Adipocyte (in vitro differentiated cells): ENCODE measurements at regions not wholly inside any gene's neighbourhood (a gene's known extent, or its start where the extent isn't known, plus 50 kb on each side); places are given as distances from the start of the nearest gene placed in this dataset.

Source experiments
- DNase-seq: peaks from one replicate; pipeline ENCODE4 v3.0.0-alpha.2; 2015; ENCODE audit warnings: low read depth
- H3K27me3 ChIP-seq: replicated peaks from 2 replicates; pipeline ENCODE4 v1.7.0; 2013; ENCODE audit warnings: mild to moderate bottlenecking, low read length, moderate library complexity; ENCODE audit not compliant: control insufficient read depth, insufficient read depth
- H3K36me3 ChIP-seq: 2 replicates; pipeline ENCODE4 v1.7.0; 2013; ENCODE audit warnings: low read length, mild to moderate bottlenecking, moderate library complexity; ENCODE audit not compliant: control insufficient read depth, insufficient read depth, severe bottlenecking
- H3K4me1 ChIP-seq: 2 replicates; pipeline ENCODE4 v1.7.0; 2013; ENCODE audit warnings: mild to moderate bottlenecking, low read length, moderate library complexity; ENCODE audit not compliant: control insufficient read depth, insufficient read depth
- H3K4me3 ChIP-seq: 2 replicates; pipeline ENCODE4 v1.7.0; 2013; ENCODE audit warnings: mild to moderate bottlenecking, low read length, moderate library complexity
- H3K9ac ChIP-seq: 2 replicates; pipeline ENCODE4 v1.7.0; 2013; ENCODE audit warnings: mild to moderate bottlenecking, low read length, moderate library complexity
- H3K9me3 ChIP-seq: 2 replicates; pipeline ENCODE4 v1.7.0; 2013; ENCODE audit warnings: mild to moderate bottlenecking, low read length, moderate library complexity; ENCODE audit not compliant: control insufficient read depth

DNA sequence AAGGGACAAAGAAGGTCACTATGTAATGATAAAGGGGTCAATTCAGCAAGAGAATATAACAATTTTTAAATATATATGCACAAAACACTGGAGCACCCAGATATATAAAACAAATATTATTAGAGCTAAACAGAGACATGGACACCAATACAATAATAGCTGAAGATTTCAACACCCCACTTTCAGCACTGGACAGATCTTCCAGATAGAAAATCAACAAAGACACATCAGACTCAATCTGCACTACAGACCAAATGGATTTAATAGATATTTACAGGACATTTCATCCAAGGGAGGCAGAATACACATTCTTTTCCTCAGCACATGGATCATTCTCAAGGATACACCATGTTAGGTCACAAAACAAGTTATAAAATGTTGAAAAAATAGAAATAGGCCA, 111.4 kb downstream of the SOX3 start:
- no peaks in the 10 kb centered on the region for H3K36me3 ChIP-seq
- no peaks in the 10 kb centered on the region for H3K4me1 ChIP-seq
- H3K9ac ChIP-seq = no peak overlapping the region
- H3K27me3 ChIP-seq = peaks cover 3% of the 10 kb centered on the region
- no peak for DNase-seq
- H3K4me3 ChIP-seq = no peak overlapping the region
- peaks cover 6% of the 10 kb centered on the region for H3K9me3 ChIP-seq

DNA sequence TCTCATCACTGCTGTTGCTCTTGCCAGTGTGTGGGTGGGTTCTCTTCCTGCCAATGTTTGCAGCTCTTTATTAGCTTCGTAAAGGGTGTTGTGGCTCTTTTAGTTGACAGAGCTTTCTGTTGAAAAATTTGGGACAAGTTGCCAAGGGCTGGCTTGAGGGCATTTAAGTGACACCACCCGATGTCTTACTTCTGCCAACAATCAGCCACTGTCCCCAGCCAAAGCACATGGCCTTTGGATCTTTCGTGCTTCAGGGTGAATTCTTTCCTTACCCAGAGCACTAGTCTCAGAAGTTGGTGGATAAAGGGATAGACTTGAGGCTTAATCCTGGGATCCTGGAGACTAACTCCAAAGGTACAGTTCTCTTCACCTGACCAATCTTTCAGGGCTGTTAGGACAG, 113.6 kb downstream of the SOX3 start:
- no peak for DNase-seq
- Histone ChIP-seq H3K36me3 (no peaks in the 10 kb centered on the region), H3K4me3 (no peak overlapping the region), H3K9me3 (no peaks in the 10 kb centered on the region), H3K9ac (no peak overlapping the region), H3K4me1 (no peaks in the 10 kb centered on the region), H3K27me3 (peaks cover 8% of the 10 kb centered on the region)

DNA sequence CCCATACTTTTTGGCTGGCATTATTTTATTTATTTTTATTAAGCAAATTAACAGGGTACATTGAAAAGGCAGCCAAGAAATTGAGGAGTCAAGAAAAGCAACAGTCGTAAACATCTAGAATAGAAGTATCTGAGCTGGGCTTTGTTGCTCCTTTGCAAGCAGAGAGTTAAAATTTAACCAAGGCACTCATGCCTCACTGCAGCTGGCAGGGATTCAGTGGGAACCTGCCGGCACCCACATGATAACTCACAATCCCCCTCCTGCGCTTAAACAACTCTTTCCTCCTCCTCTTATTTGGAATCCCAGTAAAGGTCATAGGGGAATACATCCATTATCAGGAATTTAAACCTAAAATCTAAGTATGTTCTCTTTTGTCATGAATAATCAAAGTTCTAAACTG, 115.5 kb downstream of the SOX3 start:
- peaks cover 8% of the 10 kb centered on the region for H3K27me3 ChIP-seq
- H3K4me3 ChIP-seq = no peak overlapping the region
- no peaks in the 10 kb centered on the region for H3K4me1 ChIP-seq
- H3K9me3 ChIP-seq = no peaks in the 10 kb centered on the region
- no peak for DNase-seq
- no peak overlapping the region for H3K9ac ChIP-seq
- no peaks in the 10 kb centered on the region for H3K36me3 ChIP-seq

DNA sequence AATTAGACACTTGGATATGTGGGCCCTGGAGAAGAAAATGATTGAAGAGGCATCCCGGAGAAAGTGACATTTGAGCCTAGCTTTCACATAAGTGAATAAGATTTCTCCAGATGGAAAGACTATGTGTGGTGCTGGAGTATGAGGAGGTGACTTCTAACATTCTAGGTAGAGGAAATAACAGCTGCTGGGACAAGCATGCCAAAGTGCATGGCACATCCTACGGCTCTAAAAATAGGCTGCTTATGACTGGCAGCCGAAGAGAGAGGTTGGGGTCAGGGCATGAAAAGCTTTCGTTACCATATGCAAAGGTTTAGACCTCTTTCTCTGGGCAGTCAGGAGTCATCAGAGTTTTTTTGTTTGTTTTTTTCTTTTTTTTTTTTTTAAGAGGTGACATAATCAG, 142.0 kb downstream of the SOX3 start:
- no peaks in the 10 kb centered on the region for H3K4me1 ChIP-seq
- no peak for DNase-seq
- H3K27me3 ChIP-seq = peaks cover 3% of the 10 kb centered on the region
- no peak overlapping the region for H3K9ac ChIP-seq
- H3K9me3 ChIP-seq = no peaks in the 10 kb centered on the region
- H3K36me3 ChIP-seq = no peaks in the 10 kb centered on the region
- no peak overlapping the region for H3K4me3 ChIP-seq

DNA sequence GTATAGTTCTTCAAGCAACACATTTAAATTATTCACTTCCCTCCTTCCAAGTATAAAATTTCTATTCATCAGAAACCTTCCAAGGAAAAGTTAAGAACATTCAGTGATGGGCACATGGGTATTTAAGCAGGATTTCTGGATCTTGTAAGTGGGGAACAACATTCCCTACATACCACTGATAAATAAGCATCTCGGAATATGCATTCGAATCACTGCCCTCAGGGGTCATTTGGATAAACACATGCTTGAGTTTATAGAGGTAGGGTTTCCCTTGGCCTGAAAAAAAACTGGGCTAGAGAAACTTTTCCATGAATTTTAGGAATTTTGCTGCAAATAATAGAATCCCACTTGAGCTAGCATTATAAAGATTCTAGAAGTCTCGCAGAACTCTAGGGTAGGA, 143.9 kb downstream of the SOX3 start:
- Histone ChIP-seq H3K4me1 (no peaks in the 10 kb centered on the region), H3K4me3 (no peak overlapping the region), H3K27me3 (peaks cover 3% of the 10 kb centered on the region), H3K9ac (no peak overlapping the region), H3K36me3 (no peaks in the 10 kb centered on the region), H3K9me3 (no peaks in the 10 kb centered on the region)
- DNase-seq = no peak

GRCh38 chrX:140360284-140360683, 144.6 kb downstream of the SOX3 start:
- peaks cover 3% of the 10 kb centered on the region for H3K27me3 ChIP-seq
- no peaks in the 10 kb centered on the region for H3K9me3 ChIP-seq
- no peaks in the 10 kb centered on the region for H3K4me1 ChIP-seq
- H3K4me3 ChIP-seq = no peak overlapping the region
- no peaks in the 10 kb centered on the region for H3K36me3 ChIP-seq
- no peak for DNase-seq
- no peak overlapping the region for H3K9ac ChIP-seq

DNA sequence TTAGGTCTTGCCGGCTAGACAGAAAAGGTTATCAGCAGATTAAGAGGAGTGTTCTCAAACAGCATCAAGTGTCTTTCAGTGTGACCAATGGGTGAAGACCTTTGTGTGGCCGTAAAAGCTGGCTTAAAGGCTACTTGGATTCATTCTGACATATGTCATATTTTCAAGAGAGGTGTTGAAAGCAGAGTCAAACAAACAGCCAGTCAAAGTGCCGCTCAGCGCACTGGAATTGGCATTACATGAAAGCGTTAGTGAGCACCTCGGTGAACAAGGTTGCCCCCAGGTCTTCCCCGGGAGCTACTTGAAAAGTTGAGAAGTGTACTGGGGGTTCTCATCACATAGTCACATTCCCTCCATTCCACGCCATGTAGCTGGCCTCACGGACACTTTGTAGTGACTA, 148.9 kb downstream of the SOX3 start:
- no peak overlapping the region for H3K9ac ChIP-seq
- H3K9me3 ChIP-seq = no peaks in the 10 kb centered on the region
- no peaks in the 10 kb centered on the region for H3K4me1 ChIP-seq
- no peak overlapping the region for H3K4me3 ChIP-seq
- no peaks in the 10 kb centered on the region for H3K36me3 ChIP-seq
- H3K27me3 ChIP-seq = peaks cover 9% of the 10 kb centered on the region
- no peak for DNase-seq

DNA sequence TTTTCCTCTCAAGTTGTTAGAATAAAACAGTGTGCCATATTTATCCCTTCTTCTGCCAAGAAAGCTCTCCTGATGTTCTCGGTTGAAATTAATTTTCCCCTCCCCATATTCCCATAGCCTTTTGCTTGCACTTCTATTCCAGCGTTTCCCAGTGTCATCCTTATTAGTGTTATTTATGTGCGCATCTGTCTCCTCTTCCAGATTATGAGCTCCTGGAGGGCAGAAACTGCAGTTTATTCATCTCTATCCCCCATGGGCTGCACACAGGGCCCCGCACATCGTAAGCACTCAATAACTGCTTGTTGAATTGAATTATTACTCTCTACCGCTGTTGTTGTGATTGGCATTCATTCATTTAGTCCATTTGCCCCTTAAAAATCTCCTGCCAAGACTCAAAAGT, 149.4 kb downstream of the SOX3 start:
- Histone ChIP-seq H3K4me1 (no peaks in the 10 kb centered on the region), H3K36me3 (no peaks in the 10 kb centered on the region), H3K27me3 (peaks cover 9% of the 10 kb centered on the region), H3K4me3 (no peak overlapping the region), H3K9me3 (no peaks in the 10 kb centered on the region), H3K9ac (no peak overlapping the region)
- no peak for DNase-seq

- Histone ChIP-seq H3K27me3 (peaks cover 9% of the 10 kb centered on the region), H3K9me3 (no peaks in the 10 kb centered on the region), H3K4me1 (no peaks in the 10 kb centered on the region), H3K36me3 (no peaks in the 10 kb centered on the region), H3K4me3 (no peak overlapping the region), H3K9ac (no peak overlapping the region)
- DNase-seq = no peak
Measured at GRCh38 chrX:140354431-140355120, 150.3 kb downstream of the SOX3 start.

GRCh38 chrX:140346729-140347128, 158.1 kb downstream of the SOX3 start:
- no peak overlapping the region for H3K9ac ChIP-seq
- no peaks in the 10 kb centered on the region for H3K4me1 ChIP-seq
- no peaks in the 10 kb centered on the region for H3K9me3 ChIP-seq
- no peak for DNase-seq
- no peak overlapping the region for H3K4me3 ChIP-seq
- H3K36me3 ChIP-seq = no peaks in the 10 kb centered on the region
- H3K27me3 ChIP-seq = no peaks in the 10 kb centered on the region

GRCh38 chrX:140343226-140343868, 161.5 kb downstream of the SOX3 start:
- Histone ChIP-seq H3K4me1 (no peaks in the 10 kb centered on the region), H3K9ac (no peak overlapping the region), H3K36me3 (no peaks in the 10 kb centered on the region), H3K9me3 (no peaks in the 10 kb centered on the region), H3K4me3 (no peak overlapping the region), H3K27me3 (no peaks in the 10 kb centered on the region)
- no peak for DNase-seq

- H3K9me3 ChIP-seq = no peaks in the 10 kb centered on the region
- no peak overlapping the region for H3K4me3 ChIP-seq
- no peak for DNase-seq
Measured at GRCh38 chrX:140342410-140342809, 162.5 kb downstream of the SOX3 start.

More at GRCh38 chrX:140342410-140342809, 162.5 kb downstream of the SOX3 start:
- Histone ChIP-seq H3K36me3 (no peaks in the 10 kb centered on the region), H3K9ac (no peak overlapping the region), H3K27me3 (no peaks in the 10 kb centered on the region), H3K4me1 (no peaks in the 10 kb centered on the region)
